ENCODE measurements at regions not wholly inside any gene's neighbourhood (a gene's known extent, or its start where the extent isn't known, plus 50 kb on each side); places are given as distances from the start of the nearest gene placed in this dataset.
"Not testable (repeated sequence)": the region's sequence is repeated elsewhere in the genome, so short reads cannot be mapped to it uniquely, and the experiment has no call there.

- peak overlapping the region; percentile 31 for H3K27ac ChIP-seq (ENCODE audit: low read length)
These were observed 401.8 kb downstream of the SRGAP2C start for GRCh38 chr1:121586369-121587229.

GRCh38 chr1:121587230-121587569 lies 402.4 kb downstream of the SRGAP2C start:
- Histone ChIP-seq H3K27ac (ENCODE audit: low read length) (peak overlapping the region; percentile 4), H3K9me3 (ENCODE audit: control insufficient read depth, low read depth, low read length) (no peaks in the 10 kb centered on the region), H3K36me3 (ENCODE audit: control insufficient read depth, low read depth, low read length) (no peaks in the 10 kb centered on the region), H3K4me1 (ENCODE audit: control insufficient read depth, low read depth, low read length) (peaks cover 12% of the 10 kb centered on the region), H3K27me3 (ENCODE audit: control insufficient read depth, insufficient read depth, low read length) (no peaks in the 10 kb centered on the region), H3K4me3 (ENCODE audit: low read length) (no peak overlapping the region), H3K9ac (ENCODE audit: low read length) (no peak overlapping the region)

More at GRCh38 chr1:121586369-121587229, 401.8 kb downstream of the SRGAP2C start:
- Histone ChIP-seq H3K27me3 (ENCODE audit: control insufficient read depth, insufficient read depth, low read length) (no peaks in the 10 kb centered on the region), H3K4me3 (ENCODE audit: low read length) (no peak overlapping the region), H3K9me3 (ENCODE audit: control insufficient read depth, low read depth, low read length) (no peaks in the 10 kb centered on the region), H3K36me3 (ENCODE audit: control insufficient read depth, low read depth, low read length) (no peaks in the 10 kb centered on the region), H3K4me1 (ENCODE audit: control insufficient read depth, low read depth, low read length) (peaks cover 12% of the 10 kb centered on the region), H3K9ac (ENCODE audit: low read length) (no peak overlapping the region)

- Histone ChIP-seq H3K9ac (ENCODE audit: low read length) (no peak overlapping the region), H3K36me3 (ENCODE audit: control insufficient read depth, low read depth, low read length) (no peaks in the 10 kb centered on the region), H3K27me3 (ENCODE audit: control insufficient read depth, insufficient read depth, low read length) (no peaks in the 10 kb centered on the region), H3K4me3 (ENCODE audit: low read length) (no peak overlapping the region), H3K27ac (ENCODE audit: low read length) (no peak overlapping the region), H3K9me3 (ENCODE audit: control insufficient read depth, low read depth, low read length) (no peaks in the 10 kb centered on the region), H3K4me1 (ENCODE audit: control insufficient read depth, low read depth, low read length) (peaks cover 12% of the 10 kb centered on the region)
These were observed 403.0 kb downstream of the SRGAP2C start for GRCh38 chr1:121587777-121588176.

- H3K27ac ChIP-seq (ENCODE audit: low read length), result no peak overlapping the region
- H3K9me3 ChIP-seq (ENCODE audit: control insufficient read depth, low read depth, low read length), result no peaks in the 10 kb centered on the region
- H3K9ac ChIP-seq (ENCODE audit: low read length), result no peak overlapping the region
- no peaks in the 10 kb centered on the region for H3K4me1 ChIP-seq (ENCODE audit: control insufficient read depth, low read depth, low read length)
- no peaks in the 10 kb centered on the region for H3K27me3 ChIP-seq (ENCODE audit: control insufficient read depth, insufficient read depth, low read length)
- no peak overlapping the region for H3K4me3 ChIP-seq (ENCODE audit: low read length)
- H3K36me3 ChIP-seq (ENCODE audit: control insufficient read depth, low read depth, low read length), result no peaks in the 10 kb centered on the region
These were observed 409.3 kb downstream of the SRGAP2C start for GRCh38 chr1:121594096-121594495.

- Histone ChIP-seq H3K4me3 (ENCODE audit: low read length) (no peak overlapping the region), H3K4me1 (ENCODE audit: control insufficient read depth, low read depth, low read length) (no peaks in the 10 kb centered on the region), H3K36me3 (ENCODE audit: control insufficient read depth, low read depth, low read length) (no peaks in the 10 kb centered on the region), H3K27ac (ENCODE audit: low read length) (no peak overlapping the region), H3K9me3 (ENCODE audit: control insufficient read depth, low read depth, low read length) (no peaks in the 10 kb centered on the region), H3K27me3 (ENCODE audit: control insufficient read depth, insufficient read depth, low read length) (no peaks in the 10 kb centered on the region), H3K9ac (ENCODE audit: low read length) (no peak overlapping the region)
These were observed 410.3 kb downstream of the SRGAP2C start for GRCh38 chr1:121595089-121595488.

GRCh38 chr1:121604843-121605444 lies 420.2 kb downstream of the SRGAP2C start:
- H3K27ac ChIP-seq (ENCODE audit: low read length); H3K4me1 ChIP-seq (ENCODE audit: control insufficient read depth, low read depth, low read length); H3K9ac ChIP-seq (ENCODE audit: low read length); H3K9me3 ChIP-seq (ENCODE audit: control insufficient read depth, low read depth, low read length); H3K36me3 ChIP-seq (ENCODE audit: control insufficient read depth, low read depth, low read length); H3K4me3 ChIP-seq (ENCODE audit: low read length); H3K27me3 ChIP-seq (ENCODE audit: control insufficient read depth, insufficient read depth, low read length): not testable (repeated sequence)

- H3K9ac ChIP-seq (ENCODE audit: low read length); H3K9me3 ChIP-seq (ENCODE audit: control insufficient read depth, low read depth, low read length); H3K27ac ChIP-seq (ENCODE audit: low read length); H3K4me1 ChIP-seq (ENCODE audit: control insufficient read depth, low read depth, low read length); H3K27me3 ChIP-seq (ENCODE audit: control insufficient read depth, insufficient read depth, low read length); H3K36me3 ChIP-seq (ENCODE audit: control insufficient read depth, low read depth, low read length); H3K4me3 ChIP-seq (ENCODE audit: low read length): not testable (repeated sequence)
These were observed 422.7 kb downstream of the SRGAP2C start for GRCh38 chr1:121607499-121607898.

Data from iPS-18a (cell line).